HG02885 (cell line): ENCODE measurements at regions not wholly inside any gene's neighbourhood (a gene's known extent, or its start where the extent isn't known, plus 50 kb on each side); places are given as distances from the start of the nearest gene placed in this dataset.
"Not testable (repeated sequence)": the region's sequence is repeated elsewhere in the genome, so short reads cannot be mapped to it uniquely, and the experiment has no call there.

Source experiments
- ATAC-seq: cut with Tn5 transposase; IDR thresholded peaks from one replicate; pipeline ENCODE4 v1.9.1; 2021; ENCODE audit warnings: mild to moderate bottlenecking; ENCODE audit not compliant: unreplicated experiment, poor library complexity

- peak; percentile 59 for ATAC-seq
Observed at GRCh38 chr21:5065240-5066211, 5455.9 kb upstream of the TPTE start.

- not testable (repeated sequence) for ATAC-seq
Observed at GRCh38 chr21:5066682-5067251, 5454.6 kb upstream of the TPTE start.

- ATAC-seq = not testable (repeated sequence)
Observed at GRCh38 chr21:5067326-5068048, 5453.9 kb upstream of the TPTE start.

GRCh38 chr21:5068649-5069048 is 5452.7 kb upstream of the TPTE start:
- not testable (repeated sequence) for ATAC-seq

- ATAC-seq = not testable (repeated sequence)
Observed at GRCh38 chr21:5071180-5071579, 5450.2 kb upstream of the TPTE start.

- not testable (repeated sequence) for ATAC-seq
Observed at GRCh38 chr21:5076854-5077253, 5444.5 kb upstream of the TPTE start.

GRCh38 chr21:5079361-5079760 is 5442.0 kb upstream of the TPTE start:
- ATAC-seq = not testable (repeated sequence)

GRCh38 chr21:5080015-5080414 is 5441.4 kb upstream of the TPTE start:
- not testable (repeated sequence) for ATAC-seq

- not testable (repeated sequence) for ATAC-seq
Observed at GRCh38 chr21:5084246-5084645, 5437.1 kb upstream of the TPTE start.

- ATAC-seq = not testable (repeated sequence)
Observed at GRCh38 chr21:5085456-5085855, 5435.9 kb upstream of the TPTE start.

- peak; percentile 52 for ATAC-seq
Observed at GRCh38 chr21:5086416-5086815, 5435.0 kb upstream of the TPTE start.

- ATAC-seq = not testable (repeated sequence)
Observed at GRCh38 chr21:5088820-5089219, 5432.6 kb upstream of the TPTE start.

- ATAC-seq = not testable (repeated sequence)
Observed at GRCh38 chr21:5089399-5090089, 5431.8 kb upstream of the TPTE start.

- not testable (repeated sequence) for ATAC-seq
Observed at GRCh38 chr21:5090132-5091079, 5431.0 kb upstream of the TPTE start.

- ATAC-seq = not testable (repeated sequence)
Observed at GRCh38 chr21:5091274-5091673, 5430.1 kb upstream of the TPTE start.

GRCh38 chr21:5095628-5096027 is 5425.8 kb upstream of the TPTE start:
- ATAC-seq = not testable (repeated sequence)

GRCh38 chr21:5098010-5098743 is 5423.2 kb upstream of the TPTE start:
- not testable (repeated sequence) for ATAC-seq

- ATAC-seq = not testable (repeated sequence)
Observed at GRCh38 chr21:5100604-5101174, 5420.7 kb upstream of the TPTE start.
